Neuronal stem cell (in vitro differentiated cells): ENCODE measurements at regions not wholly inside any gene's neighbourhood (a gene's known extent, or its start where the extent isn't known, plus 50 kb on each side); places are given as distances from the start of the nearest gene placed in this dataset.

Experiments
- DNase-seq: peaks from one replicate; pipeline ENCODE4 v3.0.0-alpha.2; 2013; ENCODE audit warnings: low spot score
- H2AFZ ChIP-seq: one replicate; pipeline ENCODE4 v1.6.1; 2013; ENCODE audit warnings: mild to moderate bottlenecking, low read length, inconsistent platforms
- H2AK5ac ChIP-seq: 2 replicates; pipeline ENCODE4 v1.6.1; 2013; ENCODE audit warnings: low read depth, mild to moderate bottlenecking, inconsistent platforms, low read length, moderate library complexity, mixed read lengths
- H2BK120ac ChIP-seq: 2 replicates; pipeline ENCODE4 v1.6.1; 2013; ENCODE audit warnings: low read depth, mild to moderate bottlenecking, inconsistent platforms, low read length, moderate library complexity, mixed read lengths
- H2BK12ac ChIP-seq: one replicate; pipeline ENCODE4 v1.6.1; 2013; ENCODE audit warnings: low read length, inconsistent platforms
- H2BK15ac ChIP-seq: 2 replicates; pipeline ENCODE4 v1.6.1; 2013; ENCODE audit warnings: mild to moderate bottlenecking, low read length, inconsistent platforms, mixed read lengths
- H2BK5ac ChIP-seq: one replicate; pipeline ENCODE4 v1.6.1; 2013; ENCODE audit warnings: inconsistent platforms, mild to moderate bottlenecking, low read length, moderate library complexity
- H3K14ac ChIP-seq: one replicate; pipeline ENCODE4 v1.6.1; 2013; ENCODE audit warnings: low read length, inconsistent platforms
- H3K18ac ChIP-seq: 2 replicates; pipeline ENCODE4 v1.6.1; 2013; ENCODE audit warnings: low read length, inconsistent platforms
- H3K23ac ChIP-seq: 2 replicates; pipeline ENCODE4 v1.6.1; 2013; ENCODE audit warnings: low read depth, mild to moderate bottlenecking, mixed read lengths, low read length, inconsistent platforms; ENCODE audit not compliant: poor library complexity
- H3K27ac ChIP-seq: replicated peaks from 3 replicates; pipeline ENCODE4 v1.5.1; 2013; ENCODE audit warnings: low read length, inconsistent platforms
- H3K27me3 ChIP-seq, 3 experiments: 2 replicates each; pipeline ENCODE4 v1.6.1; 2013; ENCODE audit warnings: low read length in 3 of 3, mild to moderate bottlenecking in 2 of 3, inconsistent platforms in 1 of 3, low read depth in 1 of 3, mixed read lengths in 1 of 3, moderate library complexity in 1 of 3; ENCODE audit not compliant: control insufficient read depth in 3 of 3, insufficient read depth in 3 of 3
- H3K36me3 ChIP-seq, 2 donors: replicated peaks in 1 of 2; 2 replicates each; pipeline ENCODE4 v1.6.1; 2013; ENCODE audit warnings: low read length in 2 of 2; ENCODE audit not compliant: control insufficient read depth in 2 of 2, insufficient read depth in 2 of 2
- H3K4ac ChIP-seq: 2 replicates; pipeline ENCODE4 v1.6.1; 2013; ENCODE audit warnings: inconsistent platforms, mild to moderate bottlenecking, low read length, moderate library complexity
- H3K4me1 ChIP-seq, 2 donors: 1 replicate in 1 of 2; 2 replicates in 1 of 2; pipeline ENCODE4 v1.6.1; 2013; ENCODE audit warnings: low read length in 2 of 2, low read depth in 1 of 2; ENCODE audit not compliant: control insufficient read depth in 2 of 2, insufficient read depth in 1 of 2
- H3K4me2 ChIP-seq: one replicate; pipeline ENCODE4 v1.6.1; 2013; ENCODE audit warnings: mild to moderate bottlenecking, low read length, inconsistent platforms; ENCODE audit not compliant: insufficient read depth, poor library complexity, severe bottlenecking
- H3K4me3 ChIP-seq, 2 donors: 2 replicates each; pipeline ENCODE4 v1.5.1; 2013; ENCODE audit warnings: low read length in 2 of 2, mild to moderate bottlenecking in 2 of 2, inconsistent platforms in 1 of 2, moderate library complexity in 1 of 2
- H3K79me1 ChIP-seq: one replicate; pipeline ENCODE4 v1.6.1; 2013; ENCODE audit warnings: low read depth, mild to moderate bottlenecking, inconsistent platforms, low read length, moderate library complexity
- H3K9ac ChIP-seq: one replicate; pipeline ENCODE4 v1.6.1; 2013; ENCODE audit warnings: mild to moderate bottlenecking, low read depth, low read length, inconsistent platforms; ENCODE audit not compliant: poor library complexity
- H3K9me3 ChIP-seq, 2 donors: replicated peaks in 1 of 2; 2 replicates each; pipeline versions ENCODE3 to v1.6.1; 2013; ENCODE audit warnings: low read length in 2 of 2, mild to moderate bottlenecking in 2 of 2, inconsistent platforms in 1 of 2, low read depth in 1 of 2, mixed read lengths in 1 of 2, moderate library complexity in 1 of 2; ENCODE audit not compliant: control insufficient read depth in 2 of 2, insufficient read depth in 1 of 2
- H4K8ac ChIP-seq: one replicate; pipeline ENCODE4 v1.6.1; 2013; ENCODE audit warnings: low read depth, mild to moderate bottlenecking, inconsistent platforms, low read length, moderate library complexity
- H4K91ac ChIP-seq: one replicate; pipeline ENCODE4 v1.6.1; 2013; ENCODE audit warnings: low read length, low read depth, mild to moderate bottlenecking, inconsistent platforms; ENCODE audit not compliant: poor library complexity
- WGBS, 2 donors: extraction: QIAGEN DNeasy Blood & Tissue Kit; methylation state at CpG; one replicate each; pipeline ENCODE4 v1.1.7; 2013; ENCODE audit warnings: missing lambda C conversion rate in 2 of 2, mixed read lengths in 1 of 2; ENCODE audit not compliant: insufficient read length in 2 of 2, insufficient replicate concordance in 1 of 2; ENCODE audit errors: extremely low coverage in 2 of 2; 5-methylcytosine and 5-hydroxymethylcytosine counted together

DNA sequence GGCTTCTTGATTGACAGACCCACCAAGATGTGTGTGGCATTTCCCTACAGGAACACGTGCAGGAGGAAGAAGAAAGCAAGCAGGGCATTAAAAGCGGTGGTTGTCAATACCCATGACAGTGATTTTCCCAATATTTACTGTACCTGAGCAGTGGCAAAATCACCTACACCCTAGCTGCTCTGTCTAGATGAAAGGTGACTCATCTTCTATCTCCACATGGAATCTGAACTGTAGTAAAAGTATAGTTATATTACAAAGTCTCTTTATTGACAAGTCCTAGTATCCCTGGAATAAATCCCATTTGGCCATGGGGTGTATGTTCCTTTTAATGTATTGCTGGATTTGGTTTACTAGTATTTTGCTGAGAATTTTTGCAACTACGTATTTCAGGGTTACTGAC lies 458.8 kb upstream of the SORCS1 start:
- Histone ChIP-seq H2AFZ (no peak overlapping the region), H3K36me3 (no peaks in the 10 kb centered on the region), H3K4ac (no peak overlapping the region), H3K9me3 (no peaks in the 10 kb centered on the region), H2BK120ac (no peak overlapping the region), H2BK12ac (no peak overlapping the region), H2BK15ac (no peak overlapping the region), H4K8ac (no peak overlapping the region), H3K4me2 (no peak overlapping the region), H3K18ac (no peak overlapping the region), H3K23ac (no peak overlapping the region), H3K27me3 (no peaks in the 10 kb centered on the region), H3K14ac (no peak overlapping the region), H2BK5ac (no peak overlapping the region), H4K91ac (no peak overlapping the region), H3K4me1 (no peaks in the 10 kb centered on the region), H3K27ac (no peak overlapping the region), H3K9ac (no peak overlapping the region), H3K4me3 (no peak overlapping the region), H3K79me1 (no peaks in the 10 kb centered on the region), H2AK5ac (no peak overlapping the region)
- no peak for DNase-seq
- WGBS, 2 donors: no CpG with 5 or more reads among the region's 3 CpGs

- no peak overlapping the region for H2BK15ac ChIP-seq
- no peak overlapping the region for H2AFZ ChIP-seq
- H4K8ac ChIP-seq: no peak overlapping the region
- H3K9ac ChIP-seq: no peak overlapping the region
- WGBS, 2 donors: no CpG with 5 or more reads among the region's 1 CpG
- H3K27me3 ChIP-seq: no peaks in the 10 kb centered on the region
- no peak overlapping the region for H4K91ac ChIP-seq
- H3K18ac ChIP-seq: no peak overlapping the region
- H3K4me3 ChIP-seq: no peak overlapping the region
- no peak overlapping the region for H2BK12ac ChIP-seq
- no peak overlapping the region for H3K4me2 ChIP-seq
- no peak overlapping the region for H3K27ac ChIP-seq
- no peaks in the 10 kb centered on the region for H3K79me1 ChIP-seq
- H3K36me3 ChIP-seq: no peaks in the 10 kb centered on the region
- H3K4ac ChIP-seq: no peak overlapping the region
- H2AK5ac ChIP-seq: no peak overlapping the region
- no peak overlapping the region for H2BK120ac ChIP-seq
- H2BK5ac ChIP-seq: no peak overlapping the region
- H3K9me3 ChIP-seq: no peaks in the 10 kb centered on the region
- DNase-seq: no peak
- no peak overlapping the region for H3K14ac ChIP-seq
- no peak overlapping the region for H3K23ac ChIP-seq
- H3K4me1 ChIP-seq: no peaks in the 10 kb centered on the region
Observed at GRCh38 chr10:107619139-107619538, 454.6 kb upstream of the SORCS1 start.

DNA sequence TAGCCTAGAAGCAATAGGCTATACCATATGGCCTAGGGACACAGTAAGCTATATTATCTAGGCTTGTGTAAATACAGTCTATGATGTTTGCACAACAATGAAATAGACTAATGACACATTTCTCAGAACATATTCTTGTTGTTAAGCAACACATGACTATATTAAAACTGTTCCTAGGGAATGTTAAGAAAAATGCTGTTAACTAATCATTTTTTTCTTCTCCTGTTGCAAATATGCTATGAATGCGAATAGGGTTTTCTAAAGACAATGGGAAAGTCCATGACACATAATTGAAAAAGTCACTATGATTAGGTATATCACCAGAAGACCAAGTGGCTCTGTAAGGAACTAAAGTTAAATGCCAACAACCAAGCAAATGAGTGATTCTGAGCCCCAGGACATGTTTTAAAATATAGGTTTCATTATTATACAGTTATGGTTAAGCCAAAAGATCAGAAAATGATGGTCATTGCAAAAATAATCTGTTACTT lies 454.0 kb upstream of the SORCS1 start:
- Histone ChIP-seq H3K4ac (no peak overlapping the region), H3K14ac (no peak overlapping the region), H3K9ac (no peak overlapping the region), H3K79me1 (no peaks in the 10 kb centered on the region), H3K27me3 (no peaks in the 10 kb centered on the region), H3K23ac (no peak overlapping the region), H2BK120ac (no peak overlapping the region), H3K9me3 (no peaks in the 10 kb centered on the region), H3K18ac (no peak overlapping the region), H3K27ac (no peak overlapping the region), H2AK5ac (no peak overlapping the region), H2BK12ac (no peak overlapping the region), H2AFZ (no peak overlapping the region), H4K91ac (no peak overlapping the region), H3K36me3 (no peaks in the 10 kb centered on the region), H2BK5ac (no peak overlapping the region), H3K4me3 (no peak overlapping the region), H4K8ac (no peak overlapping the region), H3K4me2 (no peak overlapping the region), H2BK15ac (no peak overlapping the region), H3K4me1 (no peaks in the 10 kb centered on the region)
- DNase-seq: no peak
- WGBS, 2 donors: no CpG with 5 or more reads among the region's 1 CpG

DNA sequence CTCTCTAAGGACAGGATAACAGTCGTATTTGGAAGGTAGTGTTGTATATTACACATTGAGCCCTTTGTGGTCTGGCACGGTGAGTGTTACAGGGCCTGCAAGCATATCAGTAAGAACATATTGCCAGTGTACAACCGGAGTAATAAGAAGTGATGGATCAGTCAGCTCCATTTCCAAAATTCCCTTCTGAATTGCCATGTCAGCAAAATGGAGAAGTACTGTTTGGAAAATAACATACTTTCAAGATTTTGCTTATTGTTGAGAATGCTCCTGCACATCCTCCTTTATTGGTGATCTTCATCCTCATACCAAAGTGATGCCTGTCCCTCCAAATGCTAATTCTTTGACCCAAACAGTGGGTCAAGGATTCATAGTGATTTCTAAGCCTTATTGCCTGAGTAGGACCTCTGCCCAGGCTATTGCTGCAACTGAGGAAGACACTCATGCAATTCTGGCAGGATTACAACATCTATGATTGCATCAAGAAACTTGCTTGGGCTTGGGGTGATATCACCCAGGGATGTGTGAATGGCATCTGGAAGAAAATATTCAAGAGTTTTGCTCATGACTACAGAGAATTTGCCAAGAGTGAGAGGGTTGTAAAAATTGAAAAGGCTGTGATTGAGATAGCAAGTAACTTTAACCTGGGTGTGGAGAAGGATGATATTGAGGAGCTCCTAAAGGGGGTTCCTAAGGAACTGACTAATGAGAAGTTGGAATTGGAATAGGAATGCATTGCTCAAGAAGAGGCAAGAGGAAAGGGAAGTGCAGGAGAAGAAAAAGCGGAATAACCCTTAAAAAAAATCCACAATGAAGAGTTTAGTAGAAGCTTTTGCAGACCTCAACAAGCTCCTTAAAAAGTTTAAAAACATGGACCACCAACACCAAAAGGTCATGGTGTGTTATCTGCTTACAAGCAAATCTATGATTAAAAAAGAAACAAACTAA lies 452.2 kb upstream of the SORCS1 start:
- no peaks in the 10 kb centered on the region for H3K4me1 ChIP-seq
- DNase-seq: no peak
- no CpG with 5 or more reads among the region's 4 CpGs for WGBS, 2 donors

More for the DNA sequence above, 452.2 kb upstream of the SORCS1 start:
- Histone ChIP-seq H3K27ac (no peak overlapping the region), H2BK15ac (no peak overlapping the region), H2AFZ (no peak overlapping the region), H2BK5ac (no peak overlapping the region), H3K27me3 (no peaks in the 10 kb centered on the region), H3K9ac (no peak overlapping the region), H3K14ac (no peak overlapping the region), H3K36me3 (no peaks in the 10 kb centered on the region), H2BK12ac (no peak overlapping the region), H4K8ac (no peak overlapping the region), H2BK120ac (no peak overlapping the region), H3K4me2 (no peak overlapping the region), H4K91ac (no peak overlapping the region), H3K18ac (no peak overlapping the region), H3K4ac (no peak overlapping the region), H3K79me1 (no peaks in the 10 kb centered on the region), H3K9me3 (no peaks in the 10 kb centered on the region), H3K23ac (no peak overlapping the region), H3K4me3 (no peak overlapping the region), H2AK5ac (no peak overlapping the region)
